GM10266 (cell line): ENCODE measurements at regions not wholly inside any gene's neighbourhood (a gene's known extent, or its start where the extent isn't known, plus 50 kb on each side); places are given as distances from the start of the nearest gene placed in this dataset.
"Not testable (repeated sequence)": the region's sequence is repeated elsewhere in the genome, so short reads cannot be mapped to it uniquely, and the experiment has no call there.

Source experiments
- DNase-seq: peaks from one replicate; pipeline ENCODE4 v3.0.0; 2012; ENCODE audit errors: extremely low spot score
- CTCF ChIP-seq: IDR thresholded peaks from 2 replicates; pipeline ENCODE4 v1.5.1; 2012; ENCODE audit warnings: mild to moderate bottlenecking, low read depth; ENCODE audit not compliant: control insufficient read depth, insufficient read depth; ENCODE audit errors: missing control alignments

GRCh38 chr2:205867371-205867770 lies 185.1 kb downstream of the NRP2 start:
- no peak for TF ChIP-seq CTCF
- no peak for DNase-seq

- DNase-seq: no peak
- no peak for TF ChIP-seq CTCF
Measured at GRCh38 chr2:205865905-205866441, 183.7 kb downstream of the NRP2 start.

- no peak for TF ChIP-seq CTCF
Measured at GRCh38 chr2:205865056-205865455, 182.8 kb downstream of the NRP2 start.

GRCh38 chr2:205864491-205864890 lies 182.2 kb downstream of the NRP2 start:
- TF ChIP-seq CTCF: no peak
- DNase-seq: no peak

More at GRCh38 chr2:205865056-205865455, 182.8 kb downstream of the NRP2 start:
- DNase-seq: no peak

- DNase-seq: not testable (repeated sequence)
Measured at GRCh38 chr2:205862761-205863160, 180.5 kb downstream of the NRP2 start.

GRCh38 chr2:205860885-205861284 lies 178.6 kb downstream of the NRP2 start:
- no peak for DNase-seq
- no peak for TF ChIP-seq CTCF

- TF ChIP-seq CTCF: no peak
Measured at GRCh38 chr2:205860181-205860580, 177.9 kb downstream of the NRP2 start.

GRCh38 chr2:205858881-205859441 lies 176.7 kb downstream of the NRP2 start:
- DNase-seq: no peak
- no peak for TF ChIP-seq CTCF

More at GRCh38 chr2:205860181-205860580, 177.9 kb downstream of the NRP2 start:
- no peak for DNase-seq
